ENCODE measurements at regions not wholly inside any gene's neighbourhood (a gene's known extent, or its start where the extent isn't known, plus 50 kb on each side); places are given as distances from the start of the nearest gene placed in this dataset.
"Not testable (repeated sequence)": the region's sequence is repeated elsewhere in the genome, so short reads cannot be mapped to it uniquely, and the experiment has no call there.

DNA sequence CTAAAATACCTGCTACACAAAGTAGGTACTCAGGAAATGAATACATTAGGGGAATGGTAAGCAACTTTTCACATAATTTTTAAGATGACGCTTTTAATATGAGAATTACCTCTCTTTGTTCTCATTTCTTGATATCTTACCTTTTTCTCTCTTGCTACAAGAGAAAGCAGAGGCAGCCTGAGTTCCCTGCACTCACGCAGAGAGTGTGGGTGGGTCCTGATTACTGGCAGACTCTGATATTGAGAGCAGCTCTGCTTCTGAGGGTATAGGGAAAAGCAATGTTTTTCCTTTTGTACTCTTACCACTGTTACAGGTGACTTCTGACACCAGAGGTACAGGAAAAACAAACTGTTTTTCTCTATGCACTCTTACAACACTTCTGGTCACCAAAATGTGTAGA, 420.2 kb upstream of the TMTC1 start:
- DNase-seq = no peak

- no peak for DNase-seq
These were observed 418.9 kb upstream of the TMTC1 start for GRCh38 chr12:30202521-30203254.

GRCh38 chr12:30201301-30202160, 417.8 kb upstream of the TMTC1 start:
- no peak for DNase-seq

- DNase-seq = no peak
These were observed 417.1 kb upstream of the TMTC1 start for GRCh38 chr12:30200864-30201263.

- no peak for DNase-seq
These were observed 413.8 kb upstream of the TMTC1 start for GRCh38 chr12:30197392-30198057.

GRCh38 chr12:30191696-30192455, 408.1 kb upstream of the TMTC1 start:
- DNase-seq = no peak

- DNase-seq = peak; percentile 40
These were observed 405.0 kb upstream of the TMTC1 start for GRCh38 chr12:30188602-30189326.

- DNase-seq = no peak
These were observed 403.7 kb upstream of the TMTC1 start for GRCh38 chr12:30187426-30187825.

DNA sequence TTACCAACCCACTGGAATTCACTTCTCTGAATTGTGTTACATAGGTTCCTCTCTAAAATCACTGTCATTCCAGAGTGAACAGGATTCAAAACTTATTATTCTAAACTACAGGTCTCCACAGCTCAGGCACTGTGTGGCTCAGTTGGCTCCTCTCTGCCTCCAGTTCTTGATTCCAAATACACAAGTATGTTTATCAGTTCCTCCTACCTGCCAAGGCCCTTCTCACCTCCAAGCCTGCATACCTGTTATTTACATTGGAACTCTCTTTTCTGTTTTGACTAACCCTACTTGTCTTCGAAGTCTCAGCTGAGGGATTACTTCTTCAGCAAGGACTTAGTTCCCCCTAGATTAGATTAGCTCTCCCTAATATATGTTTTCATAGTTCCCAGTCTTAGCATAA, 397.6 kb upstream of the TMTC1 start:
- no peak for DNase-seq

DNA sequence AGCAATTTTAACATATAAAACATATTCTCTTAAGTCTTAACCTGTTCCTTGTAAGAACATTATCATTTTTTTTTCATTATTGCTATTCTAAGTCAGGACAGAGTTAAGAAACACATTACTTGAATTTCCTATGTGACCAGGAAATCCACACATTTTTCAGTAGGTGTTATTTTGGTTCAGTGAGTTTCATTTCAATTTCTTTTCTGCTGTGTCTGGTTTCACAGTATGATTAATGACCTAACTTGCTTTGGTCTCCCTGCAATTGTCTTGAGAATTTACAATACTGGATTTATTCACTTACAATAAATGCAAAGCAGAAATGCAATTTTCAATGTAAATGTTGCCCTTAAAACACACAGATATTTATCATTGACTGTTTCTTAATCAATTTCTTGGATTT, 396.9 kb upstream of the TMTC1 start:
- DNase-seq = no peak

DNA sequence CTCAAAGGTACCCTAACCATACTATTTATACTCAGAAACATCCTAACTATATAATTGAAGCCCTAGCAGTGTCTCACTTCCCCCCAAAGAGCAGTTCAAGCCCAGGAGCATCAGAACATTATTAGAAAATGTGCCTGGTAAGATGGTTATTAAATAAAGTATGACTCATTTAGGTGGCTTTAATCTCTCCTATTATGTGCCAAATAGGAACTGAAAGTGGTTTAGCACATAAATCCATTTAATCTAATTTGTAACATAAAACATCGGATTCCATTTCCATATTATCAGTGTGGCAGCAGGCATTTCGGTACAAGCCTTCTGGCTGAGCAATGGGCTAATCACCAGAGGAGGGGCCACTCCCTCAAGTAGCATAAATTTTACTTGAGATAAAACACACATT, 395.2 kb upstream of the TMTC1 start:
- no peak for DNase-seq

DNA sequence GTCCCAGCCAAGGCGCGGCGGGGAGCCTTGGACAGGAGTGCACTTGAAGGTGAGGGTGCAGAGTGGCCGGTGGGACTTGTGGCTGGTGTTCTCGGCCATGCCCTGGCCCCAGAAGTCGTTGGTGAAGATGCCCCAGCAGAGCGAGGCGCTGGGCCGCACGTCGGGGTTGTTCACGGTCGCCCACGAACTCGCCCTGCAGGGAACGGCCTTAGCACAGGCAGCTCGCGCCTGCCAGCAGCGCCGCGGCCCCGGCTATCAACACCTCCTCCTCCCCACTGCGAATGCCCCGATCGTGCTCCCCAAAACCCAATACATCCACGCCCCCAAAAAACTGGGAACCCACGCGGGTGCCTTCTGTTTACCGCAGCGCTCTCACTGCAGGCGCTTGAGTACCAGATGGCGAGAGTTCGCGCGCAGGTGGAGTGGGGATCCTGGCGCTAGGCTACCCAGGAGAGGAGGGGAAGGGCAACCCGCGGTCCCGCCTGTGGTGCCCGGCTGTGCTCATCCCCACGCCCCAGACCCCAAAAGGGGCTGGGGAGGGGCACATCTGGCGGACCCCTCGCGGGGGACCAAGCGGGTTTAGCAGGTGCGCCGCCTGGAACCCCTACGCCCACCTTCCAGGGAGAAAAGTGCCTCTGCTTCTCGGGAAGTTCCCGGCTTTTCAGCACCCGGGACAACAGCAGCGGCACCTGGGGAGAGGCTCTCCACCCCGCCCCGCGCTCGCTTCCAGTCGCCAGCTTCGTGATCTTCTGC, 386.3 kb upstream of the TMTC1 start:
- DNase-seq = no peak

DNA sequence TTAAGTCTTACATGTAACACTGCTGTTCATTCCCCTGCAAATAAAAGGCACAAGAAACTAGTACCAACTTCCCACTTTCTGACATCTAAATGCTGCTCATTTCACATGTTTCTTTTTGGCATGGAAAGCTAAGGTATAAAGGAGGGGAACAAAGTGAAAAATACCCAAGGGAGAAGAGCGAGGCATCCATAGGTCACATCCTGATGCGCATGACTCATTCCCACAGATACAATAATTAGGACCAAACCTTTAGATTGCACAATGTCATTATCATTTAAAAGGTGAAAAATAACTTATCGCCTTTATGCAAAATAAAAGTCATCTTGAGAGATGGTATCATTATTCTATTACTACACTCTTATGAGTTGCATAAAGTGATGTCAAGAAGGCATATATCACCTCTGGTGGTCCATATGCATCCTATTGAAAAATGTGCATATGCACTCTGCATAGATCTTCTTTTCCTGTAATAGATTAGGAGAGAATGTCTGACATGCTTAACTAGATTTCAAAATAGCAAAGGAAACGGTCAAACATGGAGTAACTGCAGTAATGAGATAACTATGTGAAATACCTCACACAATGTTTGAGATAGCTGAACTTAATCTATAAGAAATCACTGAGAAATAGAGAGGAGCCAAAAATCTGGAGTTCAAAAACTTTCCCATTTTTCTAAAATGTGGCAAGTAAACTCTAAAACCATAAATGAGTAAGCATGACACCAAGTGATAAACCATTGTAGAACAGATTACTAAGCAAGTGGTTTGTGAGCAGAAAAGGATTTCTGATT, 382.5 kb upstream of the TMTC1 start:
- no peak for DNase-seq

GRCh38 chr12:30164382-30165318, 380.9 kb upstream of the TMTC1 start:
- DNase-seq = no peak

DNA sequence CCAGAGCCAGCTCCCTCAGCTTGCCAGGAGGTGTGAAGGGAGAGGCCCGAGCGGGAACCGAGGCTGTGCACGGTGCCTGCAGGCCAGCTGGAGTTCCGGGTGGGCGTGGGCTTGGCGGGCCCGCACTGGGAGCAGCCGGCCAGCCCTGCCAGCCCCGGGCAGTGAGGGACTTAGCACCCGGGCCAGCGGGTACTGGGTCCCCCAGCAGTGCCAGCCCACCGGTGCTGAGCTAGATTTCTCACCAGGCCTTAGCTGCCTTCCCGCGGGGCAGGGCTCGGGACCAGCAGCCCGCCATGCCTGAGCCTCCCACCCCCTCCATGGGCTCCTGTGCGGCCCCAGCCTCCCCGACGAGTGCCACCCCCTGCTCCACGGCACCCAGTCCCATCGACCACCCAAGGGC, 373.1 kb upstream of the TMTC1 start:
- not testable (repeated sequence) for DNase-seq

DNA sequence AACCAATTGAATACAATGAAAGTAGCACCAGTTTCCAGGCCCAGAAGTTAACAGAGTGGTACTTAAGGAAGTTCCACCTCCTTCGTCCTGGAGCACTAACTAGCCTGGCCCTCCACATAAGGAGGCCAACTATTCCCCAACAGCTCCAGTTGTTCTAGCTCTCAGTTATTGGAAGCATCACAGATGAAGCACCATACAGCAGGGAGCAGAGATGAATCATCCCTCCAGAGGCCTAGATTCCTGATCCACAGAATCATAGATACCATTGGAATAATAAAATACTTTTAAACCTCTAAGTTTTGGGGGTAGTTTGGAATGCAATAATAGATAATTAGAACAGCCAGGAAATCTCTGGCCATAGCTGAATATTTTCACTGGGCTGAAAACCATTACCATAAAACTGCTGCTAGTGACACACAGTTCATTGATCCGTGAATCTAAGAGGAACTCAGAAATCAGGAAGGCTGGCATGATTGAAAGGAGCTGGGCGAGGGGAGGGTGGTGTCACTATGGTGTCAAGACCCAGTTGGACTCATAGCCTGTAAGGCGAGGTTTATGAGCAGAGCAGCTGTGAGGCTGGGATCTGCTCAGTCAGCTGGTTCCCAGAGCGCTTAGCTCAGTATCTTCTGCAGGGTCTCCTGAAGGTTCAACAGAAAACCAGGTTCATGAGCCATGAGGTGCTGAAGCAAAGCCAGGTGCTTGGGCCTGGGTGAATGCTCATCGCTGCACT, 371.4 kb upstream of the TMTC1 start:
- no peak for DNase-seq

DNA sequence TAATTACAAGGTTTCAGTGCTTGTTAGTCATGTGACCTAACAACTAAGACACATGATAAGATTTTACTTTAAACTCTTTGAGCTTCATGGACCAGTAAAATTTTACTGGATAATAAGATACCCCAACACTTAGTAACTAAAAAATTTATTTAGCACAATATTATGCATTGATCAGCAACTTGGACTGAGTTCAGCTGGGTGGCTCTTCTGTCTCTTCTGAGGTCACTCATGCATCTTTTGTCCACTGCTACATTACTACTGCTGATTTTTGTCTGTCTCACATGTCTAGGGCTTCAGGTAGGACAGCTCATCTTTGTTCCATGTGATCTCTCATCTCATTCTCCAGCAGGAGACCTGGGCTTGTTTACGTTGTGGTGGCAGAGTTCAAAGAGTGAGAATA, 370.2 kb upstream of the TMTC1 start:
- DNase-seq = no peak

DNA sequence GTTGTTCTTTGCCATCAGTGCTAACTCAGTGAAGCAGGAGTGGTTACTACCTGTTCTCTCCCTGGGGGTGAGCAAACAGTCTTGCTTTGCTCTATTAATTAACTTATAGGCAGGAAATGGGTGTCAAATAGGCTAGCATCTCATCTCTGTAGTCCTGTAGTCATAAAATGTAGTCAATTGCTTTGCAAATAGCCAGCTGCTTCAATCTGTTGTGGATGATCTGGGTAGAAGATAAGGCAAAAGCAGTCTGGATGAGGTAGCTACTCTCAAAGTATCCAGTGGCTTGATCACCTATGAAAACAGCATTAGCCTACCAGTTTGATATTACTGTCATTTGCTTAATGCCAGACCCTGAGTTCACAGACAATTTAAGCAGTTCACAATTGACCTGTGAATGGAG, 369.0 kb upstream of the TMTC1 start:
- no peak for DNase-seq
